ENCODE measurements at regions not wholly inside any gene's neighbourhood (a gene's known extent, or its start where the extent isn't known, plus 50 kb on each side); places are given as distances from the start of the nearest gene placed in this dataset.

GRCh38 chrX:95325185-95325584, 1359.5 kb upstream of the DIAPH2 start:
- TF ChIP-seq CTCF (IDR thresholded peaks at IDR 0.05), result no peak
- no peak for TF ChIP-seq POLR2AphosphoS5 (IDR thresholded peaks at IDR 0.05)
- no peak for TF ChIP-seq POLR2A (IDR thresholded peaks at IDR 0.05)

Data from breast epithelium (tissue), 3 donors.